ENCODE measurements at regions not wholly inside any gene's neighbourhood (a gene's known extent, or its start where the extent isn't known, plus 50 kb on each side); places are given as distances from the start of the nearest gene placed in this dataset.

DNA sequence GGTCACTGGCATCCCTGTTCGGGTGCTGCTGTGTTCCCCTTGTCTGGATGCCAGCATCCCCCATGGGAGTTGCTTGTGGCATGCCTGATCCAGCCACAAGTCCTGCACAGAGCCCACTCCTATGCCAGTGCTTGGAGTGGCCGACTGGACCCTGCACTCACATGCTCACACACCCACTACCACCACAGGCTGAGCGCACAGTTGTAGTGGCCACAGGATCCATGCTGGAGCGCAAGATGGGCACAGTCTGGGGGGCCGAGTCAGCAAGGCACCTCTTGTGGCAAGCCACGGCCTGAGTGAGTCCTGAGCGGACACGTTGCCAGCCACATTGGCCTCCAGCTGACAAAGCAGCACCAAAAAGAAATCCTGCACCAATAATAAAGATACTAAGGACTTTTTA, 661.6 kb upstream of the TMPRSS15 start:
- TF ChIP-seq, protein P1, sequence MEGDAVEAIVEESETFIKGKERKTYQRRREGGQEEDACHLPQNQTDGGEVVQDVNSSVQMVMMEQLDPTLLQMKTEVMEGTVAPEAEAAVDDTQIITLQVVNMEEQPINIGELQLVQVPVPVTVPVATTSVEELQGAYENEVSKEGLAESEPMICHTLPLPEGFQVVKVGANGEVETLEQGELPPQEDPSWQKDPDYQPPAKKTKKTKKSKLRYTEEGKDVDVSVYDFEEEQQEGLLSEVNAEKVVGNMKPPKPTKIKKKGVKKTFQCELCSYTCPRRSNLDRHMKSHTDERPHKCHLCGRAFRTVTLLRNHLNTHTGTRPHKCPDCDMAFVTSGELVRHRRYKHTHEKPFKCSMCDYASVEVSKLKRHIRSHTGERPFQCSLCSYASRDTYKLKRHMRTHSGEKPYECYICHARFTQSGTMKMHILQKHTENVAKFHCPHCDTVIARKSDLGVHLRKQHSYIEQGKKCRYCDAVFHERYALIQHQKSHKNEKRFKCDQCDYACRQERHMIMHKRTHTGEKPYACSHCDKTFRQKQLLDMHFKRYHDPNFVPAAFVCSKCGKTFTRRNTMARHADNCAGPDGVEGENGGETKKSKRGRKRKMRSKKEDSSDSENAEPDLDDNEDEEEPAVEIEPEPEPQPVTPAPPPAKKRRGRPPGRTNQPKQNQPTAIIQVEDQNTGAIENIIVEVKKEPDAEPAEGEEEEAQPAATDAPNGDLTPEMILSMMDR (conservative IDR thresholded peaks at IDR 0.05), result no peak
- TF ChIP-seq ZFX (IDR thresholded peaks at IDR 0.05), result no peak
